CMK (cell line): ENCODE measurements at regions not wholly inside any gene's neighbourhood (a gene's known extent, or its start where the extent isn't known, plus 50 kb on each side); places are given as distances from the start of the nearest gene placed in this dataset.
A peak's percentile ranks its signal among the peaks of the same experiment; 100 is the strongest.

Source experiments
- DNase-seq: peaks from one replicate; pipeline ENCODE4 v3.0.0-alpha.2; 2010; ENCODE audit warnings: low read depth

DNA sequence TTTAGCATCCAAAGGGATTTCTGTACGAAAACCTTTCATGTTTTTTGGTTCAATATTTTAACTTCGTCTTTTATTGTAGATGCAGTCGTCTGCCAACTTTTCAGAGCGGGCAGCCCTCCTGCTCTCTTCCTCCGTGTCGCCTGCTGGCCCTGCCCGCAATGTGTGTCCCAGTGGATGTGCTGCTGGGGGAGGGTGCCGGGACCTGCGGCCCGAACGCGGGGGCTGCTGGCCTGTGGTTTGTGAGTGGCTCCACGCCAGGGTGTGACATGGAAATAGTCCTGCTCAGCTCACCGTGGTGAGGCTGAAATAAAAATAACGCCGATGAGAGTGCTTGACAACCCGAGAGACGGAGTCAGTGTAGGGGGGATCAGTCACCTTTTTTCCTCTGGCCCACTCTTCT is 59.7 kb upstream of the GRPEL1 start:
- no peak for DNase-seq

DNA sequence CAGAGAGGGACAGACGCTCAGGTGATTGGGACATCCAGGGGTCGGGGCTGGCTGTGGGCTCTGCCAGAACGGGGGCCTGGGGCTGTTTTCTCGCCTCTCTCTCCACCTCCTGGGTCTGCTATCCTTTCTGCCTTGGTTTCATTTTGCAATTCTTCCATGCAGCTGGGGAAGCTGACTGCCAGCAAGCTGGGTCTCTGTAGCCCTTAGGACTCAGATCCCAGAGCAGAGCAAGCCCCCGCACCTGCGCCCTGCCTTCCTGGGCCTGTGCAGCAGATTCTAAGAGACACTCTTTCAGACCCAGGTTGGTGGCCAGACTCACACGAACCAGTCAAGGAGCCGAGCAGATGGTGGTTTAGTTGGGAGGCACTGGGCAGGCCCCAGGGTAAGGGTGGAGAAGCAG is 59.1 kb upstream of the GRPEL1 start:
- no peak for DNase-seq

DNA sequence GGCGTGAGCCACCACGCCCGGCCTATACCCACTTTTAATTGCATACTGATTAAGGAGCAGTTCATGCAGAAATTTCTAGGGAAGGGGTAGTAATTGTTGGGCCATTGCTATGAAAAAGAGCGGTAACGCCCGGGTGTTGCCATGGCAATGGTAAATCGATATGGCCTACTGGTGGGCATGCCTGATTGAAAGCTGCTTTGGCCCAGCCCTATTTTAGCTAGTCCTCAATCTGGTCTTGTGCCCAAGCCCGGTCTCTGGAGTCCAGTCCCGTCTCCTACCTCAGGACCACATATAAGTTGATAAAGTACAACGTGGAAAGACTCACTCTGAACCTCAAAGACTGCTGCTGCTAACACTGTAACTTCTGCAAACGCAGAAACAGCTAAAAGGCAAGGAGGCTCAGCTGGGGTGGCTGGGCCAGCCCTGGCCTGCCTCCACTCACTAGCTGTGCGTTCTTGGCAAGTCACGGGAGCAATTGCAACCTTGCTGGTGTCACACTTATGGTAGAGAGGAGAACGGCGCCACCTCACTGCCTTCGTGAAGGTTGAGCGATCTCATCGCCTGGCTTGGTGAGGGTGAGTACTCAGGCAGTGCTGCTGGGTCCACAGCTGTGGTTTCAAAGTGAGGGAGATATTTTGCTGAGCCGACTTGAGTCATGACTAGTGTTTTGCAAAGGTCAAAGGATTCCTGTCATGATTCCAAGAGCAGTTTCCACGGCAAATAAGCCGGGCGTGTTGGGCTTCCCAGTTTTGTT is 57.0 kb upstream of the GRPEL1 start:
- DNase-seq = no peak

DNA sequence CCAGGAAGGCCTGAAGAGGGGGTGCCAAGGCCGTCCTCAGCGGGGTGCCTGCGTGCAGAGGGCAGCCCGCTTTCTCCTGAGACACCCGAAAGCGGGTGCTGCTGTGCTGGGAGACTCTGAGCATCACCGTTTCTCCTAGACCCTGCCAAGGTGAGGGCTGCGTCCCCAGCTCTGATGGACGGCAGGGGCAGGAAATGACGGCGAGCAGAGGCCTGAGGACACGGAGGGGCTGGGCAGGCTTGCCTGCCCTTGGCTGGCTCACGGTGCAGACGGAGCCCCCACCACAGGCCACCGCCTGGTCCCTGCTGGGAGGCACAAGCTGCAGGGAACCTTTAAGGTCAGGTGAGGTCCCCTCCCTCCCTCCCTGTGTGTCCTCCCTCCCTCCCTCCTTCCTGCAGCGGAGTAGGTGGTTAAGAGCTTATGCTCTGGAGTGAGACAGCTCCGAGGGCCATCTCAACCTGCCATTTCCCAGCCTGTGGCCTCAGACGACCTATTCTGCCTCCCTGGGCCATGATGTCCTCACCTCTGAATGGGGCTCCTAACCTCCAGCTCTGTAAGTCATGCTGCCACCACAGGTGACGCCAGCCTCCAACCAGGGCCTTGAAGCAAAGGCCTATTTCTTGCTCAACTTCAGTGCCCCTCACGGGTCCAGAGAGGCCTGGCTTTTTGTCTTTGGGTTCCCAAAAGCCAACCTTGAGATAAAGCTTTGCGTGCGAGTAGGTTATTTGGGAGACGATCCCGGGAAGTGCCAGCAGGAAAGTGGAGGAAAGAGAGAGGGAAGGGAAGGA is 54.2 kb upstream of the GRPEL1 start:
- no peak for DNase-seq

DNA sequence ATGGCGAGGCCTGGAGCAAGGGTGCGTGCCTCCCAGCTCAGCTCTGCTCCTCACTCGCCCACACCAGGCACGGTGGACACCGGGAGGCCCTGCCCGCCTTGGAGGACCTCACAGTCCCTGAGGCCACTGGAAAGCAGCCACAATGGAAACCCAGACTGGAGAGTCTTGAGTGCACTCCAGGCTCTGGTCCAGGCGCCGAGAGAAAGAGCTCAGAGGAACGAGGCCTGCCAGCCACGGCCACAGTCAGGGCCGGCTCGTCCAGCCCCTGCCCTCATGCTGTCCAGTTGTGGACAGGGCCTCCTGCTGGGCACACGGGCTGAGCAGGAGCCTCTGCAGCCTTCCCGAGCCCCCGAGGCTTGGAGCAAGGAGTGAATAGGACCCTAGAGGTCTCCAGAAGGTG is 53.3 kb upstream of the GRPEL1 start:
- DNase-seq = no peak

DNA sequence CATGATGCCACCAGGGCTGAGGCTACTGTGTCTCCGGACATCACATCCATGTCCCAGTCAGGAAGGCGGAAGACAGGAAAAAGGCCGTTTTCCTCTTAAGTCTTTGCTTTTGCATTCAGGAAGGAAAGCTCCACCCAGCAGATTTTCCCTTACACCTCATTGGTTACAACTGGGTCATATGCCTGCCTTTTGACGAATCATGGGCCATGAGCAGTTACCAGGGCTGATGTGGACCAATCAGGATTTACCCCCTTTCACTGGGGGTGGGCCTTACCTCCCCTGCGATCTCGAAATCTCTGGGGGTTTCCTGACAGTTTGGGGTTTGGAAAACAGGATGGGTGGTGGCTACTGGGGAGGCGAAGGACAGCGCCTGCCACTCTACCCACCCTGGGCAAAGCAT is 52.5 kb upstream of the GRPEL1 start:
- DNase-seq = peak; percentile 45

DNA sequence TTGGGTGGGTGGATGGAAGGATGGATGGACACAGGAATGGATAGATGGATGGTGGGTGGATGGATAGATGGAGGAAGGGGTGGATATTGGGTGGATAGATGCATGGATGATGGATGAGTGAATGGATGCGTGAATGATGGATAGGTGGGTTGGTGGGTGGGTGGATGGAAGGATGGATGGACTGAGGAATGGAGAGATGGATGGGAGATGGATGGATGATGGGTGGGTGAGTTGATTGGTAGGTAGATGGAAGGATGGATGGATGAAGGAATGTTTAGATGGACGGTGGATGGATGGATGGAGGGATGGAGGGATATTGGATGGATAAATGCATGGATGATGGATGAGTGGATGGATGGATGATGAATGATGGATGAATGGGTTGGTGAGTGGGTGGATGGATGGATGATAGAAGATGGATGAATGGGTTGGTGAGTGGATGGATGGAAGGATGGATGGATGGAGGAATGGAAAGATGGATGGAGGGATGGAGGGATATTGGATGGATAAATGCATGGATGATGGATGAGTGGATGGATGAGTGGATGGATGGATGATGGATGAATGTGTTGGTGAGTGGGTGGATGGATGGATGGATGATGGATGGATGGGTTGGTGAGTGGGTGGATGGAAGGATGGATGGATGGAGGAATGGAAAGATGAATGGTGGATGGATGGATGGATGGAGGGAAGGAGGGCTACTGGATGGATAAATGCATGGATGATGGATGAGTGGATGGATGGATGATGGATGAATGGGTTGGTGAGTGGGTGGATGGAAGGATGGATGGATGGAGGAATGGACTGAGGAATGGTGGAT is 50.4 kb upstream of the GRPEL1 start:
- no peak for DNase-seq
